ENCODE measurements at regions not wholly inside any gene's neighbourhood (a gene's known extent, or its start where the extent isn't known, plus 50 kb on each side); places are given as distances from the start of the nearest gene placed in this dataset.

- Histone ChIP-seq H2BK20ac (ENCODE audit: low read length) (no peak overlapping the region), H3K14ac (ENCODE audit: insufficient read length) (no peak overlapping the region), H2AK5ac (ENCODE audit: low read depth, low read length) (no peak overlapping the region), H3K9me3 (ENCODE audit: insufficient read depth in 2 of 2, low read depth in 1 of 2, low read length in 1 of 2) (no peaks in the 10 kb centered on the region), H3K79me1 (ENCODE audit: low read depth, low read length) (no peaks in the 10 kb centered on the region), H3K36me3 (ENCODE audit: control insufficient read depth in 2 of 4, insufficient read depth in 4 of 4, low read length in 3 of 4) (no peaks in the 10 kb centered on the region), H2AFZ (ENCODE audit: low read length) (no peak overlapping the region), H3K23me2 (ENCODE audit: low read depth, low read length) (no peaks in the 10 kb centered on the region), H3K23ac (ENCODE audit: insufficient read length) (no peak overlapping the region), H3K79me2 (ENCODE audit: control insufficient read depth in 1 of 2, insufficient read depth in 2 of 2, low read length in 2 of 2) (no peaks in the 10 kb centered on the region), H3K56ac (replicated peaks; ENCODE audit: insufficient read length, low read depth, low read length) (no peak overlapping the region), H3K18ac (ENCODE audit: extremely low read depth, low read length) (no peak overlapping the region), H3K4me2 (ENCODE audit: insufficient read depth in 1 of 2, low read depth in 2 of 2, low read length in 2 of 2) (no peak overlapping the region), H3K4ac (replicated peaks; ENCODE audit: insufficient read length, low read depth, low read length) (no peak overlapping the region), H2BK5ac (ENCODE audit: low read depth, low read length) (no peak overlapping the region), H3K27me3 (replicated peaks in 1 of 4; ENCODE audit: control insufficient read depth in 3 of 4, extremely low read depth in 1 of 4, insufficient read depth in 3 of 4, low read length in 3 of 4) (no peaks in the 10 kb centered on the region), H4K91ac (replicated peaks; ENCODE audit: insufficient read length, low read length) (no peak overlapping the region), H2BK120ac (replicated peaks; ENCODE audit: low read depth, low read length) (no peak overlapping the region), H2BK12ac (ENCODE audit: low read depth, low read length) (no peak overlapping the region), H2BK15ac (ENCODE audit: low read length) (no peak overlapping the region), H4K8ac (ENCODE audit: extremely low read depth, insufficient read depth, low read length) (no peak overlapping the region), H3K27ac (ENCODE audit: low read depth, low read length) (no peak overlapping the region), H3K4me1 (replicated peaks in 1 of 4; ENCODE audit: control insufficient read depth in 3 of 4, insufficient read depth in 4 of 4, low read length in 3 of 4) (no peaks in the 10 kb centered on the region; a peak in 1 of 7 replicates), H4K20me1 (replicated peaks in 1 of 2; ENCODE audit: control insufficient read depth in 1 of 2, insufficient read depth in 2 of 2, low read length in 2 of 2) (no peaks in the 10 kb centered on the region), H3K9ac (replicated peaks in 1 of 4; ENCODE audit: extremely low read depth in 1 of 4, low read depth in 3 of 4, low read length in 3 of 4) (no peak overlapping the region), H3K4me3 (ENCODE audit: extremely low read depth in 1 of 4, insufficient read depth in 2 of 4, low read depth in 3 of 4, low read length in 4 of 4) (no peak overlapping the region), H4K5ac (ENCODE audit: insufficient read length, low read depth, low read length) (no peak overlapping the region)
- TF ChIP-seq BCL11A (IDR thresholded peaks at IDR 0.05; ENCODE audit: low read depth in 2 of 2, low read length in 2 of 2), result no peak
- no peak for TF ChIP-seq ASH2L (IDR thresholded peaks at IDR 0.05; ENCODE audit: low read length)
- TF ChIP-seq CHD1 (IDR thresholded peaks at IDR 0.05; ENCODE audit: low read depth, low read length), result no peak
- TF ChIP-seq YY1 (IDR thresholded peaks at IDR 0.05; ENCODE audit: low read depth, low read length), result no peak
- no peak for TF ChIP-seq EZH2 (IDR thresholded peaks at IDR 0.05; ENCODE audit: low read depth, low read length, severe bottlenecking)
- TF ChIP-seq MAX (IDR thresholded peaks at IDR 0.05), result no peak
- TF ChIP-seq SIRT6 (IDR thresholded peaks at IDR 0.05; ENCODE audit: low read length), result no peak
- no peak for TF ChIP-seq TCF12 (IDR thresholded peaks at IDR 0.05; ENCODE audit: low read depth, low read length)
- no peak for TF ChIP-seq TAF1 (IDR thresholded peaks at IDR 0.05; ENCODE audit: low read depth, low read length)
- TF ChIP-seq KDM5A (IDR thresholded peaks at IDR 0.05; ENCODE audit: low read length), result no peak
- no peak for DNase-seq (ENCODE audit: low read depth in 1 of 2, low spot score in 2 of 2)
- FAIRE-seq, result no peak
- POLR2A ChIA-PET (ENCODE audit: partially characterized antibody), result interaction anchor here (0.6 kb wide), 1 partner anchor 1580 kb away, joined by 3 read pairs; no protein-coding TSS in a partner anchor
- CTCF ChIA-PET (ENCODE audit: partially characterized antibody), result interaction anchor here (0.7 kb wide), 1 partner anchor 24 kb away, joined by 3 read pairs; no protein-coding TSS in a partner anchor
Measured at GRCh38 chr15:95857758-95858157, 472.7 kb upstream of the NR2F2 start.

All from H1 (cell line).